Spinal cord (tissue), 9 donors: ENCODE measurements at regions not wholly inside any gene's neighbourhood (a gene's known extent, or its start where the extent isn't known, plus 50 kb on each side); places are given as distances from the start of the nearest gene placed in this dataset.

Experiments
- DNase-seq, 6 donors: peaks; one replicate each; pipeline versions ENCODE4 v3.0.0 to v3.0.0-alpha.2; 2013 to 2015; ENCODE audit warnings: low spot score in 6 of 6, low read depth in 4 of 6
- H3K27ac ChIP-seq: one replicate; pipeline ENCODE4 v1.5.1; 2013; ENCODE audit warnings: low read depth, low read length, control low read depth
- H3K27me3 ChIP-seq: one replicate; pipeline ENCODE4 v1.6.1; 2013; ENCODE audit warnings: low read length; ENCODE audit not compliant: control insufficient read depth, insufficient read depth
- H3K36me3 ChIP-seq: one replicate; pipeline ENCODE4 v1.6.1; 2013; ENCODE audit warnings: low read length; ENCODE audit not compliant: control insufficient read depth, insufficient read depth
- H3K4me1 ChIP-seq: one replicate; pipeline ENCODE4 v1.6.1; 2013; ENCODE audit warnings: low read length; ENCODE audit not compliant: control insufficient read depth, insufficient read depth
- H3K4me3 ChIP-seq: one replicate; pipeline ENCODE4 v1.5.1; 2013; ENCODE audit warnings: low read depth, low read length, control low read depth
- H3K9me3 ChIP-seq: one replicate; pipeline ENCODE4 v1.6.1; 2013; ENCODE audit warnings: low read length; ENCODE audit not compliant: control insufficient read depth, insufficient read depth
- WGBS: methylation state at CpG from one replicate; pipeline ENCODE4 v1.1.5; 2013; ENCODE audit warnings: missing lambda C conversion rate; ENCODE audit not compliant: insufficient coverage; 5-methylcytosine and 5-hydroxymethylcytosine counted together
- donor health status: healthy.

DNA sequence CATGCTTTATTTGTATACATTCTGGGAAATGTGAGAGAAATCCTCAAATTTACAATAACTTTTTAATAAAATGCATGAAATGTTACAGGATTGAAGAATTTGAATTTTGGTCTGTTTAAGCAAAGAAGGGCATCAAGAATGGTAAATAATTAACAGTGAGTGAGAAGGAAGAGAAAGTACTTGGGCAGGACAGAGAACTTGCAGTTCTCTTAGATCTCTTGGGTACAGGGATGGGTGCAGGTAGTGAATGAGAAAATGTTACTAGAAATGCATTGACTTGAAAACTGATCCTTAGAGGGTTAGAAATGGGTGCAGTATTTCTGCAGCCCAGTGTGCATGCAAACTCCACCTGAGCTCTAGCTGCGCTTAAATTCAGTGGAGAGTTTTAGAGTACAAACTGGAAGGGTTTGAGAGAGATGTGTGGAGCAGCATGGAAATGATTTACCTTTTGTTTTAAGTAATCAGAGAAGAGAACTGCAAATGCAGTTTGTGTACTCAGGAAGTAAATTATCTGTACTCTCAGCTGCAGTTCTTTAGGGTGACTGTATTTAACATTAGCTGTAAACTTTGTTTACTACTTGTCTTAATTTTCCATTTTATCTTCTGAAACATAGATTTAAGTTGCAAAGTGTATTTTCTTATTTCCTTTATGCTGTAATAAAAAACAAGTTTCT is 51.0 kb upstream of the RAB27B start:
- no peaks in the 10 kb centered on the region for H3K27me3 ChIP-seq
- H3K9me3 ChIP-seq = no peaks in the 10 kb centered on the region
- 77% methylated on average over 1 of the region's 1 CpG for WGBS
- H3K27ac ChIP-seq = no peak overlapping the region
- peaks cover 8% of the 10 kb centered on the region for H3K4me1 ChIP-seq
- no peaks in the 10 kb centered on the region for H3K36me3 ChIP-seq
- DNase-seq = no peak
- no peak overlapping the region for H3K4me3 ChIP-seq

GRCh38 chr18:54777989-54778388 is 50.3 kb upstream of the RAB27B start:
- no peaks in the 10 kb centered on the region for H3K27me3 ChIP-seq
- H3K9me3 ChIP-seq = no peaks in the 10 kb centered on the region
- H3K4me1 ChIP-seq = peaks cover 8% of the 10 kb centered on the region
- WGBS = 63% methylated on average over 3 of the region's 4 CpGs
- H3K27ac ChIP-seq = no peak overlapping the region
- H3K4me3 ChIP-seq = no peak overlapping the region
- no peak for DNase-seq
- H3K36me3 ChIP-seq = no peaks in the 10 kb centered on the region
